ENCODE measurements at regions not wholly inside any gene's neighbourhood (a gene's known extent, or its start where the extent isn't known, plus 50 kb on each side); places are given as distances from the start of the nearest gene placed in this dataset.

DNA sequence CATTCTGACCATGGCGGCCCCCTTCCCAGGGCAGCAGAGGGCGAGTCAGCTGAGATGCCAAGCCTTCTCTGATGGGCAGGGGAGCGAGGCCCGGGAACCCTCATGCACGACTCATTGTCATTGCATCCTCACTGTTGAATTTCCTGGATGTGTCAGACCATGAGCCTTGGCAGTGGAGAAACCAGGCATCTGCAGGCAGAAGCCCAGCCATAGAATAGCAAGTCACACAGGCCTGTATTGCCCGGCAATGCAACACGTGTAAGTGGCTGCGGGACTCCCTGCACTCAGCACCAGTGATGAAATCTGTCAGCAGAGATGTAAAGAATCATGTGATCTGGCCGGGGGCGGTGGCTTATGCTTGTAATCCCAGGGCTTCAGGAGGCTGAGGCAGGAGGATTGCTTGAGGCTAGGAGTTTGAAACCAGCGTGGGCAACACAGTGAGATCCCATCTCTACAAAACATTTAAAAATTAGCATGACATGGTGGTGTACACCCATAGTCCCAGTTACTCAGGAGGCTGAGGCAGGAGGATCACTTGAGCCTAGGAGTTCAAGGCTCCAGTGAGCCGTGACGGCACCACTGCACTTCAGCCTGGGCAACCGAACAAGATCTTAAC, 199.7 kb downstream of the KATNAL1 start:
- DNase-seq (ENCODE audit: low read depth), result no peak

DNA sequence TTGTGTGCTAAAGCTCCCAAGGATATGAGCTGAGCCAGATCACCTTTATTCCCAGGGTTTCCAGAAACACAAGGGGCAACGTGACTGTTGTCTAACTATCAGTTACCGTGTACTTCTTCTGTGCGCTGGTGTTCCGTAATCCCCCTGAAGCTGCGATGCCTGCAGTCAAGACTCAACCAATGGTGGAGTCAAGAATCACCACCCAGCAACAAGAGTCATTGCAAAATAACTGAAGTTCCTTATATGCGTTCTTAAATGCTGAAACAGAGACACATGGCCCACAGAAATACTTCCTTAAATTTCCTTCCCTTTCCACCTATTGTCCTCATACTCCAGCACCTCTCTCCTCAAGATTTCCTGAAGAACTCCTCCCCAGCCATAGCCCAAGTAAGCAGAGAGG, 200.2 kb downstream of the KATNAL1 start:
- no peak for DNase-seq (ENCODE audit: low read depth)

DNA sequence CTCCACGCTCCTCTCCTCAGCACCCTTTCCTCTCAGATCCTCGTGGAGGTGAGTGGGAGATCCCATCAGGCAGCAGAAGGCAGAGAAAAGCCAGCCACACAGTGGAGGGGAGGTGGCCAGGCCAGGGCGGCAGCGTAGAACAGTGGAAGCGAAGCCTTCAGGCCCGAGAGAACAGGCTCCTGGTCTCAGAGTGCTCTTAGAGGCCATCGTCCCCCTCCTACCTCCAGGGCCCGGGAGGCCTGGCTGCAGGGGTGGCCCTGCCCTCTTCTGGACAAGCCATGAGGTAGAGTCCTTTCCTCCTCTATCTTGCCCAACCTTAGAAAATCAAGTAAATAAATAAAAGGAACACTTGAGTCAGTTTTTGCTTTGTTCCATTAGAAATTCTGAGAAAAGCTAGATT, 202.0 kb downstream of the KATNAL1 start:
- no peak for DNase-seq (ENCODE audit: low read depth)

DNA sequence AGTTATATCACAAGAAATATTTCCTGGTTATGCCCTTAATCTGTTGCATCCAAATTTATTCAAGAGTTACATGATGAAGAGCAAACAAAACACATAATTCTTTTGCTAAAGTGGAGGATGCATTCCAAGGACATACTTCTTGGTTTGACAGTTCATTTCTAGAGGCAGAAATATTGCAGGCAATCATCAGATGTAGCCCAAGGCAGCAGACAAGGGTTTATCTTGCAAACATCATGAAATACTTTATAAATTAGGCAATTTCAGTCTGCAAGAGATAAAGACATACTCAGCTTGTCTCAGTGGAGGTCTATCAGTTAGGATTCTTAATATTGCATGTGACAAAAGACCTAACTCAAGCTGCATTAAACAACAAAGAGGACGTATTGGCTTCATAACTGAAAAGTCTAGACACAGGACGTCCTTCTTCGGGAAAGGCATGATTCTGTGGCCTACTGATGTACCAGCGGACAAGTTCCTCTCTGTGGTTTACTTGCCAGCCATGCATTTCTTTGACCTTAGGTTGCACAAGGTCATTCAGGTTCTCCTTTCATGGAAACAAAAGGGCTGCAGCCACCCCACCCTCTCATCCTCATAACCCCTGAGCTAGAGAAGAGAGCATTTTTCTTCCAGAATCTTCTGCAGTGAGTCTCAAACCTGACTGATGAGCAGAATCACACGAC, 204.1 kb downstream of the KATNAL1 start:
- no peak for DNase-seq (ENCODE audit: low read depth)

DNA sequence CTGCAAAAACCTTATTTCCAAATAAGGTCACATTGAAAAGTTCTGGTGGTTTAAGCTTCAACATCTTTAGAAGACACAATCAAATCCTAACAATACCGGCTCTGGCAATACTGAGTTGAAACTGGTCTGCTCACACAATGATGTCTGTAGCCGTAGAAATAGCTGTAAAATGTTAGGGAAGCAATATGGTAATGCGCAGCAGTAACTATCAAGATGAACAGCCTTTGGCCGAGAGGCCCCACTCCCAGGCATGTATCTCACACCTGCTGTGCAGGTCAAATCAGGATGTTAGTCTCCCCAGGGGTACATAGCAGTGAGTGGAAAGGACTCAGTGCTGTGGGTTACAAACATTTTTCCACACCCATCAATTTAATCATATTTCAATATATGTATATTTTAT, 207.1 kb downstream of the KATNAL1 start:
- DNase-seq (ENCODE audit: low read depth), result no peak

DNA sequence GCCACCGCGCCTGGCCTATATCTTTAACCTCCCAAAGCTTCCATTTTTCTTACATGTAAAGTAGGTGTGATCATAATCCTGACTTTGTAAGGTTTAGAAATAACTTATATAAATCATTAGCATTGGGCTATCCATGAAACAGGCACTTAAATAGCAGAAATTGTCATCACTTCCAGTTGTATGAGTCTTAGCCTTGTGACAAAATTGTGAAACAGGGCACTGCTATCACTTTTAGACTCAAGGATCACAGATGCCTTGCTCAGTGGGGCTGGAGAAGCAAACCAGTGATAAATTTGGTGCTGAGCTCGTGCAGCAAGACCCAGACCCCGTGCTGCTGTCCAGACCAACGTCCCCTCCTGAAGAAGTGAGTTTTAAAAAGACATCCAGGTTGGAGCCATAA, 209.7 kb downstream of the KATNAL1 start:
- DNase-seq (ENCODE audit: low read depth), result no peak

DNA sequence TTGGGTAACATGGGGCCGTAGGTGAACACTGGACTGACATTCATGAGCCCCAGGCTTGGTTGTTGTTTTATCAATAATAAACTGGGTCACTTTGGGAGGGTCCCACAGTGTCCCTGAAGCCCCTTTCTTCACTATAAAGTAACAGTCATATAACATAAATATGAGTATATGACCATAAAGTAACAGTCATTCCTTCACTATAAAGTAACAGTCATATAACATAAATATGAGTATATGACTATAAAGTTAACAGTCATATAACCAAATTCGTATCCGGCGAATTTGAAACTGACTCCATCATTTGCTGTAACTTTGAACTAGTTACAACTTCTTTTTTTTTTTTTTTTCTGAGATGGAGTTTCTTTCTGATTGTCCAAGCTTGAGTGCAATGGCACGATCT, 210.3 kb downstream of the KATNAL1 start:
- DNase-seq (ENCODE audit: low read depth), result no peak

DNA sequence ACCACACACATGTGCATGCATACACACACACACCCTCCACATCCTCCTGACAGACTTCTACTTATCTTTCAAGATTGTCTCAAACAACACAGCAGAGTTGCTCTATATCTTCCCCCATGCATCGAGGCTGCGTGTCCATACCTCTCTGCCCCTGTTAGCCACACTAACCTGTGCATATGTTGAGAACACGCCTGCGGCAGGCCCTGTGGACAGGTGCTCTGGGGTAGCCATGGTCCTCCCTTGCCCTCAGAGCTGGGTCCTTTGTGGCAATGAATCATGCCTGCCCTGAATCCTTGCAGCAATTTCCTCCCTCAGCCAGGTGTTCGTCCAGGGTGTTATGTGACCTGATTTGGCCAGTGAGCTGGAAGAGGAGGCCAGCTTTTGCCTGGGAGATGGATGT, 213.3 kb downstream of the KATNAL1 start:
- DNase-seq (ENCODE audit: low read depth), result no peak

DNA sequence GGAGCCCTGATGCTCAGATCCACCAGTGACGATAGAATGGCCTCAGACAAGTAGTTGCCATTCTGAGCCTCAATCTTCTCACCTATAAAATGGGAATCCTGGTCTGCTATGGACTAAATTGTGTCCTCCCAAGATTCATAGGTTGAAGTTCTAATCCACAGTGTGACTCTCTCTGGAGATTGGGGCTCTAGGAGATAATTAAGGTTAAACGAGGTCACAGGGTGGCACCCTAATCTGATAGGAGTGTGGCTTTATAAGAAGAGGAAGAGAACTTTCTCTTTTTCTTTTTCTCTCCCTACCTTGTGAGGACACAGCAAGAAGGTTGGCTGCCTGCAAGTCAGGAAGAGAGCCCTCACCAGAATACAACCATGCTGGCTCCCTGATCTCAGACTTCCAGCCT, 214.1 kb downstream of the KATNAL1 start:
- no peak for DNase-seq (ENCODE audit: low read depth)

DNA sequence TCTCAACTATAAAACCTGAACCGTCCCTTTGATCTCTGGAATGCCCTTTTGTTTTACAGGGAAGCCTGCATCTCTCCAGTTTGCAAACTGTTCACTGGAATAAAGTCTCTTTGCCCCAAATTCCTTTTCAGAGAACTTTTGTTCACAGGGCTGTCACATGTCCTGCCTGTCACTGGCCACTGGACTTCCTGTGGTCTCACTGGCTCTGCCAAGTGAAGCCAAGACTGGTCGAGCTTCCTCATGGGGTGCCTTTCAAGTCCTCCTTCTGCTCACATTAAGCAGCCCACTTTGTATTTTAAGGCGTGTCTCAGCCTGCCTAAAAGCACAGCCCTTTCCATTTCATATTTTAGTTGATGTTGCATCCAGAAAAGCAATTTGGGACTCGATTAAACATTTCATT, 215.7 kb downstream of the KATNAL1 start:
- no peak for DNase-seq (ENCODE audit: low read depth)

DNA sequence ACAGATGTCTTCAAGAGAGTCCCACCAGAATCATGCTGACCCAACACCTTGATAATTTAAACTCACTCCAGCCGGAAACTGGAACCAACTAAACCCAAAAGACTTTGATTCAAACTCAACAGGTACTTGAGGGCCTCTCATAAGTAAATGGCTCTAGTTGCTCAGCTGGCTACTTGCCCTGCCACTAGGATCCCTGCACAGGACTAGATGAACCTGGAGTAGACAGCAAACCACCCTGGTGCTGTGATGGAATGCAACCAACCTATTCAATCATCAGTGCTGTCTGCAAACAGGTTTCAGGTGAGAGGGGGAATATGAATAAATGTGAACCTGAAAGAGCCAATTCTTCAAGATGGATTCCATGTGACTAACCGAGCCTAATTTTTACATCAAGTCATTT, 216.3 kb downstream of the KATNAL1 start:
- no peak for DNase-seq (ENCODE audit: low read depth)

DNA sequence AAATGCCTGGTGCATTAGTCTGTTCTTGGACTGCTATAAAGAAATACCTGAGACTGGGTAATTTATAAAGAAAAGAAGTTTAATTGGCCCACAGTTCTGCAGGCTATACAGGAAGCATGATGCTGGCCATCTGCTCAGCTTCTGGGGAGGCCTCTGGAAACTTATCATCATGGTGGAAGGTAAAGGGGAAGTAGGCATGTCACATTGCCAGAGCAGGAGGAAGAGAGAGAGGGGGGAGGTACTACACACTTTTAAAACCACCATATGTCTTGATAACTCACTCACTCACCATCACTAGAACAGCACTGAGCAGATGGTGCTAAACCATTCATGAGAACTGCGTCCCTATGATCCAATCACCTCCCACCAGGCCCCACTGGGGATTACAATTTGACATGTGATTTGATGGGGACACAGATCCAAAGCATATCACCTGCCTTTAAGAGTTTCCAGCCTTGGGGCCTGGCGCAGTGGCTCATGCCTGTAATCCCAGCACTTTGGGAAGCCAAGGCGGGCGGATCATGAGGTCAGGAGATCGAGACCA, 219.0 kb downstream of the KATNAL1 start:
- DNase-seq (ENCODE audit: low read depth), result no peak

DNA sequence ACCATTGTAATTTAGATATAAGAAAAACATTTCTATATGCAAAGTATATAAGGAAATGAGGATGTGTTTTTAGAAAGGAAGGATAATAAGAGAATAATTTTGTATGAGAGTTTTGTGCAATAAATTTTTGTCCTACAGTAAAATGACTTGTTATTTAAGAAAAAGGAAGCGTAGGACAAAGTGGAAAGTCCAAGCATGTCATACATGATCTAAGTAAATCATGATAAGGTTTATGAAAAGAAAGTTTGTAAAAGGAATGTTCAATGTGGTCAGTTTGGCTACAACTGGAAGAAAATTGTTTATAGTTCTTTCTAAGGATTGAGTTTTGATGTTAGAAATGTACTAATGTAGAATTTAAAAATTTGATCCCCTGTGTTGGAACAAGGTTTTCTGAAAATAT, 222.3 kb downstream of the KATNAL1 start:
- DNase-seq (ENCODE audit: low read depth), result no peak

DNA sequence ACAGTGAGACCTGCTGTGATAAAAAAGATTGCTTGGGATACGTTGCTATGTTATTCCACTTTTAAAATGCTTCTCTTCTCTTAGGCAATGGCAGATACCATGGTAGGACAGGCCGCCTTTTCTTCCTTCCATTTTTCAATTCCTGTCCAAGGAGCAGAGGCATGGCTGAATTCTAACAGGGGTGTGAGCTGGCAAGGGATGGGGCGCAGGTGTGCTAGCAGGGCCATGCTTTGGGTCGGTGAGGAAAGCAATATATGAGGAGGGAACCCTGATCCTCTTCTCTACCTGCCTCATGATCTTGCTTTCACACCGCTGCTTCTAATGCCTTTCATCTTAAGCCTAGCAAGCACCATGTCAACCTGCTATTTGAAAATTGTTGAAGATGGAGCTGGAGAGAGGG, 225.0 kb downstream of the KATNAL1 start:
- DNase-seq (ENCODE audit: low read depth), result no peak

DNA sequence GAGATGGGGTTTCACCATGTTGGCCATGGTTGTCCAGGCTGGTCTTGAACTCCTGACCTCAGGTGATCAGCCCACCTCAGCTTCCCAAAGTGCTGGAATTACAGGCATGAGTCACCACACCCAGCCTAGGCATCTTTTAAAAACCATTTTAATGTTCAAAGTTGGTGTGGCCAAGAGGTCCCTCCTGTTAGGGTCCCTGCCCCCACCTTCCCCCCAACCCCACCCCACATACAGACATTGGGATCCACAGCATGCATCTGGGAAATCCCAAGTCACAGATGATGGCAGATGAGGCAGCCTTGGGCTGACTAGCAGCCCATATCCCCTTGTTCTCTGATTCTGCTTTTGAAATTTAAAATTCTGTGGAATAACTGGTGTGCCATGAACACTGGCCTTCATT, 226.0 kb downstream of the KATNAL1 start:
- no peak for DNase-seq (ENCODE audit: low read depth)

DNA sequence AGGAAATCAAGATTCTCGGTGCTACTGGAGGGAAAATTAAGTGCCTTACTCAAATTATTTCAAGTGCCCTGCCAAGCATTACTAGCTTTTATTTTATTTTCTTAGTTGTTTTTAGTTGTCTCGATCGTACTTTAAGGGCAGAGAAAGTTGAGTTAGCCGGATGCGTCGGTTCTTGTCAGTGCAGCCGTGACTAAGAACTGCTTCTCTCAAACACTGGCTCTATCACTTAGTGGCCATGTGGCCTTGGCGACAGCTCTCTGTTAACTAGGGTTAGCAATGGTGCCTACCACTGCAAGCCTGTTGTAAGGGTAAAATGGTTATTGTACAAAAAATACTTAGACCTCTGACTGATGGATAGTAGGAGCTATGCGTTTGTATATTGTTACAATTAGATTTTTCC, 227.8 kb downstream of the KATNAL1 start:
- no peak for DNase-seq (ENCODE audit: low read depth)

DNA sequence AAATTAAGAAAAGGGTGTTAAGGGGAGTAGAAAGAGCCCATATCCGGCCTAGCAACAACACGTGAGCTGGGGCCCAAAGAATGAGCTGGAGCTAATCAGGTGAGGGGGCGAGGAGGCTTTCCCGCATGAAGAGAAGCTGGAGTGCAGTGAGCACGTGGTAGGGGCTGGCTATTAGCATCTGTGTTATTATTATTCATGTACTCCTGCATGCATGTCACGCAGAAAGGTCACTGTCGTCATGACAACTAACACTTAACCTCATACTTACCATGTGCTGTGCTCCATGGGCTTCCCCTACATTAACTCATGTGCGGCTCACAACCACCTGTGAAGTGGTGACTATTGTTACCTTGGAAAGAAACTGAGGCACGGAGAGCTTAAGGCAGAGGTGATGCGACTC, 227.6 kb upstream of the UBL3 start:
- no peak for DNase-seq (ENCODE audit: low read depth)

DNA sequence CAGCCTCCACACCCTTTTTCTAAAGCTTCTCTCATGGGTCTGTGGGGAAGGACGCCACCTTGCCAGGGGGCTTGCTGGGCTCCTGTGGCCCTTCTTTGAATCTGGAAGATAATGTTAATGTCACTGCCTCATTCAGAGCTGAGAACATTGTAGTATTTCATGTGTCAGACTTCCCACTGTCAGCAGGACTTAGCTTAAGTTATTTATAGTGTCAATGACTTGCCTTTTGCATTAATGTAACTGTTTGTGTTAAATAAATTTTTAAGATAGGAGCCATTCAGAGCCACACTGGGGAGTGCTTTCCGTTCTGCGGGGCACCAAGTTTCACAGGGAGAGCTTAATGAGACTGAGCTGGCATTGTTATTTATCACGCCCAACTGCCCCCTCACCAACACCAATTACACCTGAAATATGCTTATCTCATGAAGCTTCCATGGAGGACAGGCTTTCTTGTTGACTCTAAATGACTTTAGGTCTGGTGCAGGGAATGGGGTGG, 226.9 kb upstream of the UBL3 start:
- no peak for DNase-seq (ENCODE audit: low read depth)

DNA sequence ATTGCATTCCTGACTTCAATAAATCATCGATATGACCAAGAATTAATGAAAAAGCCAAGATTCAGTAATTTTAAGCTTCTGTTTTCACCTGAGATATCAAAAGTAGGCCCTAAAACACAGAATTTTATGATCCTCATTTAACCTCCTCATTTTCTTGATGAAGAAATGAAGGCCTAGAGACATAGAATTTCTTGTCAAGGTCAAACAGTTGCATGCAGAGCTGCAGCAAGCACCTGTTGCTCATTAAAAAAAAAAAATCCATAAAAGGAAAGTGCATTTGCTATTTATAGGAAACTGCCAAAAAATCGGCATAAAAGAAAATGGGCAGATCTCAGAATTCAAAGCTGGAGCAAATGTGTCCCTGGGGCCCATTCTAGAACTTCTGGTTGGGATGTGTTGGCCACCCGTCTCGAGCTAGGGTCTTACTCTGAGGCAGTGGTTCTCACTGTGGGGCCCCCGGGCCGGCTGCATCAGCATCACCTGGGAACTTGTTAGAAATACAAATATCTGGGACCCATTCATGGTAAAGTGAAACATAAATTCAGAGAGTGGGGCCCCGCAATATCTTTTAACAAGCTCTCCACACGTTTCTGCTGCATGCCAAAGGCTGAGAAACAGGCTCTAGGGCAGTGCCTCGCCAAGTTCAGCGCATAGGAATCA, 224.7 kb upstream of the UBL3 start:
- no peak for DNase-seq (ENCODE audit: low read depth)

DNA sequence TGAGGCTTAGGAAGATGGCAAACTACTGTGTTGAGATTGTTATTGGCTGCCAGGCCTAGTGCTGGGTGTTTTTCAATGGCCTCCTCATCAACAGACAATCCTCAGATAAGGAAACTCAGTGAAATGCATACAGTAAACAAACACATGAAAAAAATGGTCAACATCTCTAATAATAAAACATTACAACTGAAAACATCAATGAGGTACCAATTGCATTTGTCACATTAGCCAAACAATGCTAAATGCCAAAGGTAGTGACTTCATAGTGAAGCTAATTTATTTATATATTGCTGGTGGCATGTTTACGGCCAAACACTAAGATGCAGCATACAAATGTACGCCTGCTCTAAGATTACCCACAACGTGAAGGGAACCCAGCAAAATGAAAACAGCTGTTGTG, 224.0 kb upstream of the UBL3 start:
- no peak for DNase-seq (ENCODE audit: low read depth)

DNA sequence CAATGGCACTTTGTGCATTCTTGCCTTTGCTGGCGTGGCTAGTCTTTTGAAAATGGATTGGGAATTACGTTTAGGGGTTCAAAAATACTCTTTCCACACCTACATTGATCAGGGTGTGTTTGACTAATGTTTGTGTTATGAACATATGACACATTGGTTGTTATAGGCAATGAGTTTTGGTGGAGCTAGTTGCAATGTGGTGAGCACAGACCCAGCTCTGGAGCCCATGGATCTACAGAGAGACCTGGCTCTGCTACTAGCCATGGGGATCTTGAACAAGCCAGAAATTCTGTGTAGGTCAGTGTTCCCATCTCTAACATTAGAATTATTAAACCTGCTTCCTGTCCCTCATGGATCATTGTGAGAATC, 222.4 kb upstream of the UBL3 start:
- DNase-seq (ENCODE audit: low read depth), result no peak

DNA sequence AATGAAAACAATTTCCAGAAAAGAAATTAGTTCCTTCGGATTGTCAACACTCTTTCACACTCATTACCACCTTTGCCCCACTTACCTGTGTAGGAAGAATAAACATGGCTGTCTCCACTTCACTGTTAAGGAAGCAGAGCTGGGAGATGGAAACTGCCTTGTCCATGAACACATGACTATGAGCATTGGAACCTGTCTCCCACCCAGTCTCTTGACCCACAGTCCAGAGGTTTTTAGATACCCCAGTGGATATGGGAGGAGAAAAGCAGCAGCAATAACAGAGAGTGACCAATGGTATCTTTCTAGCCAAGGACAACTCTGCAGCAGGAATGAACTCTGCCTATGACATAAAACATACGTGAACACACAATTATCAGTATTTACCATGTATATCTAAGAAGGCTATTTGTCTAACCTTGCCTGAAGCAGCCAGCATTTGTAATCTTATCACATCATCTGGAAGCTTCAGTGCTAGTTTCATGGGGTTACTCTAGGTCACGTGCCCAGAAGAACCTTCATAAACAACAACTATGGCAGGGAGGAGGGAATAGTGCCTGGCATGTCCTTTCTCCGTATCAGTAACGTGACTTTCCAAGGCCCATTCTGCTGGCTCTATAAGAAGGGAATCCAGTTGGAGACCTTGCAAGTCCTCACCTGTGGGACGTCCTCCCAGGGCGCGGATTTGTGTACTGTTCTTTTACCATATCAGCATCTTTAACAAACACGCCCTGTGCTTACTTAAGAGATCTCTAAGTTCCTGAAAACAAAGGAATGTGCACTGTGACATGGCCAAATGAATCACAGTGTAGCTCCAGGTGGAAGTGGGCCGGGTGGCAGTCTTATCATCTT, 221.8 kb upstream of the UBL3 start:
- no peak for DNase-seq (ENCODE audit: low read depth)

Data from T-helper 22 cell (primary cell).